Cerebellar cortex (tissue), 1 donor: ENCODE measurements at regions not wholly inside any gene's neighbourhood (a gene's known extent, or its start where the extent isn't known, plus 50 kb on each side); places are given as distances from the start of the nearest gene placed in this dataset.

Experiments used
- DNase-seq: peaks from one replicate; pipeline ENCODE4 v3.0.0-alpha.2; 2015; ENCODE audit warnings: low spot score

GRCh38 chr18:67973916-67974315 lies 457.4 kb upstream of the DSEL start:
- DNase-seq: no peak

- no peak for DNase-seq
Observed at GRCh38 chr18:67969458-67969857, 452.9 kb upstream of the DSEL start.

GRCh38 chr18:67966224-67966623 lies 449.7 kb upstream of the DSEL start:
- no peak for DNase-seq

GRCh38 chr18:67964462-67964861 lies 447.9 kb upstream of the DSEL start:
- DNase-seq: no peak

- DNase-seq: no peak
Observed at GRCh38 chr18:67961701-67962440, 445.4 kb upstream of the DSEL start.

- no peak for DNase-seq
Observed at GRCh38 chr18:67957684-67958083, 441.2 kb upstream of the DSEL start.

GRCh38 chr18:67954594-67954993 lies 438.1 kb upstream of the DSEL start:
- DNase-seq: no peak

GRCh38 chr18:67951137-67951536 lies 434.6 kb upstream of the DSEL start:
- DNase-seq: no peak

GRCh38 chr18:67938660-67939059 lies 422.1 kb upstream of the DSEL start:
- no peak for DNase-seq

GRCh38 chr18:67935638-67936037 lies 419.1 kb upstream of the DSEL start:
- DNase-seq: no peak

- no peak for DNase-seq
Observed at GRCh38 chr18:67933271-67933670, 416.8 kb upstream of the DSEL start.

- peak; percentile 24 for DNase-seq
Observed at GRCh38 chr18:67932271-67932670, 415.8 kb upstream of the DSEL start.

- no peak for DNase-seq
Observed at GRCh38 chr18:67926929-67927864, 410.7 kb upstream of the DSEL start.

GRCh38 chr18:67924656-67925055 lies 408.1 kb upstream of the DSEL start:
- DNase-seq: no peak

GRCh38 chr18:67919316-67919715 lies 402.8 kb upstream of the DSEL start:
- no peak for DNase-seq

GRCh38 chr18:67916097-67916496 lies 399.6 kb upstream of the DSEL start:
- DNase-seq: no peak

GRCh38 chr18:67913040-67913439 lies 396.5 kb upstream of the DSEL start:
- DNase-seq: no peak

GRCh38 chr18:67901573-67901972 lies 385.1 kb upstream of the DSEL start:
- no peak for DNase-seq

GRCh38 chr18:67896451-67896850 lies 379.9 kb upstream of the DSEL start:
- DNase-seq: peak; percentile 89

- DNase-seq: no peak
Observed at GRCh38 chr18:67893916-67894315, 377.4 kb upstream of the DSEL start.

- DNase-seq: peak; percentile 55
Observed at GRCh38 chr18:67876871-67877270, 360.4 kb upstream of the DSEL start.

GRCh38 chr18:67875944-67876343 lies 359.4 kb upstream of the DSEL start:
- DNase-seq: no peak

GRCh38 chr18:67875060-67875459 lies 358.5 kb upstream of the DSEL start:
- DNase-seq: no peak
